ENCODE measurements at regions not wholly inside any gene's neighbourhood (a gene's known extent, or its start where the extent isn't known, plus 50 kb on each side); places are given as distances from the start of the nearest gene placed in this dataset.

- TF ChIP-seq, protein P1, sequence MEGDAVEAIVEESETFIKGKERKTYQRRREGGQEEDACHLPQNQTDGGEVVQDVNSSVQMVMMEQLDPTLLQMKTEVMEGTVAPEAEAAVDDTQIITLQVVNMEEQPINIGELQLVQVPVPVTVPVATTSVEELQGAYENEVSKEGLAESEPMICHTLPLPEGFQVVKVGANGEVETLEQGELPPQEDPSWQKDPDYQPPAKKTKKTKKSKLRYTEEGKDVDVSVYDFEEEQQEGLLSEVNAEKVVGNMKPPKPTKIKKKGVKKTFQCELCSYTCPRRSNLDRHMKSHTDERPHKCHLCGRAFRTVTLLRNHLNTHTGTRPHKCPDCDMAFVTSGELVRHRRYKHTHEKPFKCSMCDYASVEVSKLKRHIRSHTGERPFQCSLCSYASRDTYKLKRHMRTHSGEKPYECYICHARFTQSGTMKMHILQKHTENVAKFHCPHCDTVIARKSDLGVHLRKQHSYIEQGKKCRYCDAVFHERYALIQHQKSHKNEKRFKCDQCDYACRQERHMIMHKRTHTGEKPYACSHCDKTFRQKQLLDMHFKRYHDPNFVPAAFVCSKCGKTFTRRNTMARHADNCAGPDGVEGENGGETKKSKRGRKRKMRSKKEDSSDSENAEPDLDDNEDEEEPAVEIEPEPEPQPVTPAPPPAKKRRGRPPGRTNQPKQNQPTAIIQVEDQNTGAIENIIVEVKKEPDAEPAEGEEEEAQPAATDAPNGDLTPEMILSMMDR (conservative IDR thresholded peaks at IDR 0.05; ENCODE audit: low read length), result no peak
- no peak for TF ChIP-seq EZH2phosphoT487 (IDR thresholded peaks at IDR 0.05; ENCODE audit: borderline replicate concordance)
Observed at GRCh38 chr12:42648061-42648460, 58.5 kb upstream of the PRICKLE1 start.
